Sigmoid colon (tissue), 3 donors: ENCODE measurements at regions not wholly inside any gene's neighbourhood (a gene's known extent, or its start where the extent isn't known, plus 50 kb on each side); places are given as distances from the start of the nearest gene placed in this dataset.
"Not testable (repeated sequence)": the region's sequence is repeated elsewhere in the genome, so short reads cannot be mapped to it uniquely, and the experiment has no call there.

ENCODE experiments used
- CTCF ChIP-seq, 4 experiments: fragments of 450-650 bp in 3 of 4; fragments of 200-600 bp in 1 of 4; IDR thresholded peaks; one replicate each; pipeline ENCODE4 v1.5.1; 2016 to 2019; ENCODE audit warnings: antibody characterized with exemption in 4 of 4, mild to moderate bottlenecking in 3 of 4, moderate library complexity in 2 of 4
- POLR2A ChIP-seq, 2 donors: fragments of 450-650 bp; IDR thresholded peaks; one replicate each; pipeline ENCODE4 v1.6.1; 2016; ENCODE audit warnings: antibody characterized with exemption in 2 of 2, mild to moderate bottlenecking in 2 of 2, moderate library complexity in 2 of 2

- not testable (repeated sequence) for TF ChIP-seq POLR2A, CTCF (IDR thresholded peaks at IDR 0.05)
Measured at GRCh38 chr6:28682956-28683685, 157.4 kb downstream of the GPX5 start.
